ENCODE measurements at regions not wholly inside any gene's neighbourhood (a gene's known extent, or its start where the extent isn't known, plus 50 kb on each side); places are given as distances from the start of the nearest gene placed in this dataset.
"Not testable (repeated sequence)": the region's sequence is repeated elsewhere in the genome, so short reads cannot be mapped to it uniquely, and the experiment has no call there.

DNA sequence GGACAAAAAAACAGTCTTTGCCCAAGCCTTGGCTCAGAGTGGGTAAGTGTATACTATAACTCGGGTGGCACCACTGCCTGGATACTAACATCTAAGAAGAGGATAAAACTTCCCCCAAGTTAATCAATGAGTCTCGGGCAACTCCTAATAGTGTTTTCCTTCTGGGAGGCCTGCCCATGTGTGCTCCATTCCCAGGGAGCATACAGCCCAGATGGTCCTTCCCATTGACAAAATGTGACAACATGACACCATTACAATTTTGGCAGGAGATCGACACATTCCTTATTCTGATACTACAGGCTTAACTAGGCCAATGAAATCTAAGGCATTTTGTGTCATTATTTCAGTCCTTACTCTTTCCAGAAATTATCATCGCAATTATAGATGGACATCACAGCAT is 52.7 kb upstream of the CRIM1 start:
- DNase-seq, result no peak

DNA sequence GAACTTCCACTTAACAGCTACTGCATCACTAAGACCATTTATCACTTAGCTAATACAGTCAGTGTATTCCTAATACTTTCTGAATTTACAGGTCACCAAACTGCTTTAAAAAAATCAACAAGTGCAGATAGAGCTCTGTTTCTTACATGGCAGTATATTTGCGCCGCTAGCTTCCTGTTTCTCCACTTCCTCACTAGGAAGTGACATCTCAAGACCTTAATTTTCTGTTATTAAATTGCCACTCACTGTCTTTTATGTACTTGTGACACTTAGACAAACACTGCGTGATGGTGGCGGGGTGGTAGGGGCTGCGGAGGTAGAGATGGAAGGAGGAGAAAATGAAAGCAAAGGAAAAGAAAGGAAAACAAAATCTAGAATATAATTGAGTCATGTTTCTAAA is 53.7 kb upstream of the CRIM1 start:
- no peak for DNase-seq

DNA sequence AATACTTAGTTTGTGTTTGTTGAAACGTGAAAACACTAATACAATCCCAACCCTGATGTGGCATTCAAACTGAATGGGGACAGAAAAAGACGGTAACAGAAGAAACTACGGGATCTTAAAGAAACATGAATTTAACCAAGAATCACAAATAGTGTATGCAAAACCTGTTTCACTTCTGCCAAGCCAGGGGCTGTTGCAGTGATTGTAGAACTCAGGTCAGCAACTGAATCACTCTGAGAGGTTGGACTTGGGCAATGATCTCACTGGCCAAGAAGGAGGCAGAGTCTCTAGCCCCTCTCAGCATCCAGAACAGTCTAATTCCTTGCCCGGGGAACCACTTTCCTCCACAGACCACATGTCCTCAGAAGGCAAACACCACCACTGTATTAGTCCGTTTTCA is 54.9 kb upstream of the CRIM1 start:
- no peak for DNase-seq

DNA sequence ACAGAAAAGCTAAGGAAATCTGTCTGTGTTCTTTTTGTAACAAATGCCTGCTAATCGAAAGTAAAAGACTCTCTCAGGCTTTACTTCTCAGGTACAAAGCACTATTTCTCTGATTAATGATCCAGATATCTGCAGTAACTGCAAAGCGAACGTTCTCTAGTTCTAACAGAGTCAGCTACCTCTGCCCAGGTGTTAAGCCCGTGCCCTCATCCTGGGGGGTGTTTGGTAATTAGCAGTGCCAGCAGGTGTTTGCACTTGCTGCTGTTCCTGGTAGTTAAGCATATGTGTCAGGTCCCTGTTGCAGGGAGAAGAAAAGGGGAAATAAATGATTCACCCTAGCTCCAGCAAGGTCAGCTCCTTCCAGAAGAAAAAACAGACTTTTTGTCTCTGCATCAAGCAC is 58.8 kb upstream of the CRIM1 start:
- no peak for DNase-seq

DNA sequence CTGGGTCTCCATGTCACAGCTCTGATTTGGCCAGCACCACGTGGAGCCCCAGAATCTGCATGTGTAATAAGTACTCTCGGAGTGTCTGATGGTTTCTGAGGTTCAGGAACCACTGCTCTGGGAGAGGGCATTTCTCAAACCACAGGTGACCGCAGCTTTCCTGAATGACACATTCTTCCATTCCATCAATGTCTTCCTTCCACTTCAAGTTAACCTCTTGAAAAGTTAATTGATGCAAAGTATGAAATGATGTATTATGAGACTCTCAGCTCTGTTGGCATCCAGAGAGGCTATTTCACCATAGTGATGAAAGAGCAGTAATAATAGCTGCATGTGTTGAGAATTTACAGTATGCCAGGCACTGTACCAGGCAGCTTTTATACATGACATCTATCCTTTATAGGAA is 61.3 kb upstream of the CRIM1 start:
- DNase-seq, result no peak

DNA sequence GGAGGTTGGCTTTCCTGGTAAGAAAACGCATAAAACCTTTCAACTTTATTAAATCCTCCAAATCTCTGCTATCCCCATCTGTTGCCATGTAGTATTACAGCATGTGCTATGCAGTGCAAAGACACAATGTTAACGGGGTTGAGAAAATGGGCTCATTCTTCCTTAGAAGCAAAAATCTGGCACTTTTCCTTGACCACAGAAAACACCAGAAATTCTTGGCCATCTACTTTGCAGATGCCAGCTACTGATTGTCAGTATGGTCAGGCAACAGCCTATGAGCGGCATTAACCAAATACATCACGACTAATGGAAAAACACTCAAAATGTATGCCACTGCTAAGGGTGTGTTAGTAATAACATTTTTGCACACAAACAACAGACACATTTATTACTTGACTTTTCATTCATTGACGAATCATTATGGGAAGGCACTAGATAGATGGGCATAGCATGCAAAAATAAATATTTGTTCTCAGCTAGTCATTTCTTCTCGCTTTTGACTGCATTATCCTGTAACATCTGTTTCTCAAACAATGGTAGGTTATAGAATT is 65.2 kb upstream of the CRIM1 start:
- DNase-seq, result no peak

DNA sequence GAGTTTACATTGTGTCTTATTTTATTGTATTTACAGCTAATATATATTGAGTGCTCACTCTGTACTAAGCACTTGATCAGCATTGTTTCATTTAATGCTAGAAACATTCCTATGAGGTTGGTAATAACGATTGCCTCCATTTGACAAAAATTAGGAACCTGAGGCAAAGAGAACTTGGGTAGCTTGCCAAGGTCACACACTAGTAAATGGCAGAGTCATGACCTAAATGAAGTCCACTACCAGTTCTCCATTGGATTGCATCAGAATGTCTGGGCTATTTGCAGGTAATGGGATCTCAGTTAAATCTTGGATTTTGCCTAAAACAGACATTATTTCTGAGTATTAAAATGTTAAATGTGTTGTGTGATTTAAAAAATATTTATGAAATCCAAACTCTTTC is 65.8 kb upstream of the CRIM1 start:
- no peak for DNase-seq

DNA sequence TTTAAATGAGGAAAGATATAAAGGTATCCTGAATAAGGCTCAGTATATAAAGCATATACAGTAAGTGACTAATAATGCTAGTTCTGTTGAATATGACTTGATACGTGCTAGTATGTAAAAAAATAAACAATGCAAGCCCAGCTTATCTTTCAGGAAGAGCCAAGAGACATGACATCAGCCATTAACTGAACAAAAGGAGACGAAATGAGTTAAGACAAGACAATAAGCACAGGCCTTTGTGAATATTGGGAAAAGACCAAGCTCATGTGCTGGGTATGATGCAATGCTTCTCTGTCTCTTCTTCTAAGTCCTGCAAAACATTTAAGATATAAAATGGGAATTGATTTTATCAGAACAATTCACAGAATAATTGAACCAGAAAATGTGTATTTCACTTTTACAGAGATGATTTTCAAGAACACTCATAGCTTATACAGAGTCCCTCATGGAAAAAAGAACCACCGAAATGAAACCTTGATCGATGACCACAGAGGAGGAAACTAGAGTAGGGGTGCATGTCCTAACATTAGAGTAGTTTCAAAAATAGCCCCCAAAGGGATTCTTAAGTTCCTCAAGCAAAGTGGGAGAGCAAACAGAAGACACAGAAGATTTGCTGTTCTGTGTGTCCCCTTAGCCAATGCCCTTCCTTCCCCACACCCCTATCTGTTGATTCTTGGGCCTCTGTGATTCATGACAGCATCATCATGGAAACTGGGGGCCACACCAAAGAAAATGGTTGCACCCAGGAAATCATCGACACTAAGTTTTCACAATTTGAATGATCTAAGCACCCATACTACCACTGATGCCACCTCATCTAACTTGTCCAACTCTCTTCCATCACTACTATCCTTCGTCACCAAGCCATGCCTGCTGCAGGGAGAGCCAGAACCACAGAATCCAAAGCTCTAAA is 68.0 kb upstream of the CRIM1 start:
- no peak for DNase-seq

DNA sequence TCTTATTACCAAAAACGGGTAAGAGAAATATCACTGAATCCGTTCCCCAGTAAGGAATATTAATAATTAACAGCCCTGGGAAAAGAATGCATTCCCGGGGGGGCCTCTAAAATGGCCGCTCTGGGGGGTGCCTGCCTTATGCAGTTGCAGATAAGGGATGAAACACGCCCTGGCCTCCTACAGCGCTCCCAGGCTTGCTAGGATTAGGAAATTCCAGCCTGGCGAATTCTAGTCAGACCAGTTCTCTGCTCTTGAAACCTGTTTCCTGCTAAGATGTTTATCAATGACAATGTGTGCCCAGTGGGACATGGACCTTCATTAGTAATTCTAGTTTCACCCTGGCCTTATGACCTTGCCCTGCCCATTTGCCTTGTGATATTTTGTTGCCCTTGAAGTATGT is 76.1 kb upstream of the CRIM1 start:
- not testable (repeated sequence) for DNase-seq

DNA sequence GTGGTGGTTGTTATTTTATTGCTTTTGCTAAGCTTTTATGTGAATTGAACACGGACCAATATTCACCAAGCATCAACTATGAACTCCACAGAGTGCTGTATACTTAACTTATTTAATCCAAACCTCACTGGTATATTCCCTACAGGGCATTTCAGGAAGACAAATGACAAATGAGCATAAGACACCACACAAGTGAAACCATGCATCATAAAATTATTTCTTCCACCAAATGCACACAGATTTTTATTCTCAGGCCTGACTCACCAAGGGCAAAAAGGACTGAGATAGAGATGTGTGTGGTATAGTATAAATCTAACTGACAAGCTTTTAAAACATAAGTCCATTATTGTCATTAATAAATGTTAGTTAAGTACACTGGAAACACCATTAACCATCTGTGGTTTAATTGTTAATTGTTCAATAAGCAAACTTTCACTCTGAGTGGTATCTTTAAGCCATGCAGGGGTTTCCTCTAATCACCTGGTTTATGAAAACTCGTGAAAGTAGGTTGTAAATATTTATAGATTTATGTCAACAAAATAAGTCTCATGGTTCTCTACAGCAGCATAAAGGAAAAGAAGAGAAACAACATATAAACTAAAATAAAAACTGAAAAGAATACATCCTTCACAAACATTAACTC is 77.6 kb upstream of the CRIM1 start:
- DNase-seq, result no peak

DNA sequence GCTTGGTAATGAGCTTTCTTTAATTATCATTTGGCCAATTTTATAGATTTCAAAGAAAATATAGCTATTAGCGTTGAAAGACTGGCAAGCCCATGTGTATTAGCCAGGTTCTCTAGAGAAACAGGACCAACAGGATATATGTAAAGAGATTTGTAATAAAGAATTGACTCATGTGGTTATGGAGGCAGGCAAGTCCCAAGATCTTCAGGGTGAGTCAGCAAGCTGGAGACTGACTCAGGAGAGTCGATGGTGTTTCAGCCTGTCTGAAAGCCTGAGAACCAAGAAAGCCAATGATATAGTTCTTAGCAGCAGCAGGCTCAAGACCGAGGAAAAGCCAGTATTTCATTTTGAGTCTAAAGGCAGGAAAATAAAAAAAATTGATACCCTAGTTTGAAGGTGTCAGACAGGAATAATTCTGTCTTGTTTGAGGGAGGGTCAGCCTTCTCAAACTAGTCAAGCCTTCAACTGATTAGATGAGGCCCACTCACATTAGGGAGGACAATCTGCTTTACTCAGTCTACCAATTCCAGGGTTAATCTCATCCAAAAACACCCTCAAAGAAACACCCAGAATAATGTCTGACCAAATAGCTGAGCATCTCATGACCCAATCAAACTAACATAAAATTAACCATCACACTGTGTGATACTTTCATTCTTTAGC is 78.3 kb upstream of the CRIM1 start:
- no peak for DNase-seq

DNA sequence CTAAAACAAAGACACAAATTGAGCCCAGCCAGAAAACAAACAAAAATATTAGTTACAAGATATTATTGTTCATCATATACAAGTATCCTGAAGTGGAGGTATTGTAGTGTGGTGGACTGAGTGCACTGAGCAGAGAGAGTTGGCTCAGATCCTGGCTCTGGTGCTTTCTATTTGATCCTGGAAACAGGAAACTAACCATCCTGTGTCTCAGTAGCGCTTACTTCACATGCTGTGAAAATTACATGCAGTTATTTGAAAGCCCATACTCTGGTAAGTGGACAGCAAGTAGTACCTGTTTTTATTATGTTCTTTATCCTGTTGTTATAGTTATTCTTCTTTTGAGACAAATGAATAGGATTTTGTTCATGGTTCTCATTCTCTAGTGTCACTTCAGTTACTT is 84.3 kb upstream of the CRIM1 start:
- no peak for DNase-seq

DNA sequence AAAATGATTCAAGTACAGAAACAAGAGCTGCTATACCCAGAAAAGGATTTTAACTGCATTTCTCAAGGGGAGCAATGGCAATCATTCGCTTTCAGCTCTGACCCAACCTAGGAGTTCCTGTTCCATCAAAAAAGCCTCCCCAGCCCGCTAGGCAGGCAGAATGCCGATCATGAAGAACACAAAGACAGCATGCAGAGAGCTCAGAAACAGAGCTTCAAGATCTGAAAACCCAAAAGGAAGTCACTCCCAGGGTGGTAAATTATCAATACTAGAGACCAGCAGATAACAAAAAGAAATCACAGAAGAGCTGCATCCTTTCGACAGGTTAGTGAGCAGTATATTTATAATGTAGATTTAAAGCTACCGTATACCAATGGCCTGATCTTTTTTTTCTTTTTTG is 84.8 kb upstream of the CRIM1 start:
- DNase-seq, result no peak

DNA sequence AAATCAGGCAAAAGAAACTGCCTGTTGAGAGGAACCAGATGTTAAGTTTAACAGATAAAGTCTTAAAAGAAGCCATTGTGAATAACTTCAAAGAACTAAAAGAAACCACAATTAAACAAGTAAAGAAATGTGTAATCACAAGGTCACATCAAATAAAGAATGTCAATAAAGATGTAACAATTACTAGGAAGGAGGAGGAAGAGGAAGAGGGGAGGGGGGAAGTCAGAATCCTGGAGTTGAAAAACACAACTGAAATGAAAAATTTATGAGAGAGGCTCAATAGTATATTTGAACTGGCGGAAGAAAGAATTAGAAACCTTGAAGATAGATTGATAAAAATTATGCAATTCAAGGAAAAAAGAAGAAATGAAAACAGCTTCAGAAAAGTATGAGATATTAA is 88.4 kb upstream of the CRIM1 start:
- no peak for DNase-seq

DNA sequence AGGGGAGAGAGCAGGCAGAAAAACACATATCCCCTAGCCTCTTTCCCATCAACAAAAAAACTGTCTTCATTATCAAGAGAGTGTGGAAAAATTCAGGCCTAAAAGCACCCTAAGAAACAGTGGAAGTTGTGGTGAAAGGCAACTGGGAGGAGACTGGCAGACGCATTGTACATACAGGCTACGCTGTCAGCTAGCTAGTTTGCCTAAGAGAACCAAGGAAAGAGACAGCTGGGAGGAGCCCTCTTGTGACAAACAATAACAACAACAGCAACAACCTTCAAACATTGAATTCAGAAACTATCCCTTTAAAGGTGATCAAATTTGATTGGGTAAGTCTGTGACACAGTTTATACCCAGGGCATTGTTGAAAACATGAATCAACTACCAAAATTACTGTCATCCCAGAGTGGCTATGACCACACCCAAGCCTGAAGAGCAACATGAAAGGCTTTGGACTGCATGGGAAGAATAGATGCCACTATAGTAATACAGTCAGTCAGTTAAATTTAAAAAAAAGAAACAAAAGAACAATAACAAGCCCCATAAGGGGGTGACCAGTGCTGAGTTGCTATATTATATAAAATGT is 88.9 kb upstream of the CRIM1 start:
- DNase-seq, result no peak

DNA sequence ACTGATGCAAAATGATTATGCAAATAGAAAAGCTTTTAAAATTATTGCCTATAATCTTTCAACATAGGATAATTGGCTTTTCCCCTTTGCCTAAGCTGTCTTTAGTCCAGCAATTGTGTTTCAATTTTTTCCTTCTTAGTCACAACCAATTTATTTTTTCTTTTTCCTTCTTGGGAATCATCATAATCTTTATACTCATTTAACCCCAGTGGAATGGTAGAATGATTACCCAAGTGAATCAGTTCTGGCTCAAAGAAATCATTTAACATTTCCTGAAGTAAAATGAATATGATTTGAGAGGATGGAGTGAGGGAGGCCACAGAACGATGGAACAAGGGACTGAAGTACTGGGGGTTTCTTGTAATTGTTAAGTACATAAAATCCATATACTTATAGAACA is 93.0 kb upstream of the CRIM1 start:
- no peak for DNase-seq

DNA sequence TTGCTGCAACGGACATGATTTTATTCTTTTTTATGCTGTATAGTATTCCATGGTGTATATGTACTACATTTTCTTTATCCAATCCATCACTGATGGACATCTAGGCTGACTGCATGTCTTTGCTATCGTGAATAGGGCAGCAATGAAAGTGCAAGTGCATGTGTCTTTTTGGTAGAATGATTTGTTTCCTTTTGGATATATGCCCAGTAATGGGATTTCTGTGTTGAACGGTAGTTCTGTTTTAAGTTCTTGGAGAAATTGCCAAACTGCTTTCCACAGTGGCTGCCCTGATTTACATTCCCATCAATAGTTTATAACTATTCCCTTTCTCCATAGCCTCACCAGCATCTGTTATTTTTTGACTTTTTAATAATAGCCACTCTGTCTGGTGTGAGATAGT is 99.7 kb upstream of the CRIM1 start:
- no peak for DNase-seq

DNA sequence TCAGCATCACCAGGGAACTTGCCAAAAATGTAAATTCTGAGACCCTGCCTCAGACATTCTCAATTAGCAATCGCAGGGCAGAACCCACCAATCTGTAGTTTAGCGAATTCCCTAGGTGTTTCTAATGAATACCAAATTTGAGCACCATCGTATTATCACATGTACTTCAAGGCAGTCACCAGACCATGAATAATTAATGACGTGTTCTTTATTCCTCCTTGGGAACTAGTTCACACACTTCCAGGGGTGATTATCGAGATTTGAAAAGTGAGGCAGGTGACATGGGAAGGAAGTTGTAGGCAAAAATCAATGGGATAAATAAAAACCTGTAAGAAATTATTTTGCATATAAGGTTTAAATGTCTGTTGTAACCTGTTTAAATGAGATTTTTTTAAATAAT is 102.5 kb upstream of the CRIM1 start:
- DNase-seq, result no peak

DNA sequence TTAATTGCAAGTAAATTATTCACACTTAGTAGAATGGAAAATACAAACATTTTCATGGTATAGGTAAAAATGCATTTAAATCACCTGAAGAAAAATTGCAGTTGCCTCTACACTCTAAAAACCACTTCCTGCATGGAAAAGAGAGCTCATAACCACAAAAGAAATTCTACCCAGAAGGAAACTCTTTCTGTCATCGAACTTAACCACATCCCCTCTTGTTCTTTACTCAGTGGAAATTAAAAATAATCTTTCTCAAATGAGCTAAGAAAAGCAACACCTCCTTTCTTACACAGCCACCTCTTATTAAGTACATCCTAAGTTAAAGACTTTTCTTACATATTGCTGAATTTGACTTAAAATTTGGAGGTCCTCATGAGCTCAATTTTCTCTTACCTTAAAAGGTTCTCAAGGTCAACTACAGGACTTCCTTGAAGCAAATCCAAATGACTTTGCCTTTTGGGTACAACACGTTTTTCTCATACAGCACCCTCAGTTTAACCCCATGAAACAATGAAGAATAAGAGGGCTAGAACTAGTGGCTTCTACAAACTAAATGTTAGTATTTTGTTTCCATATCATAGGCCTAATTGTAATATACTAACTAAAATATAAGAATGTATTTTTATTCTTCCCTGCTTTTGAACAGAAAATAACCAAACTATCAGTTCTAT is 109.1 kb upstream of the CRIM1 start:
- DNase-seq, result peak; percentile 50

DNA sequence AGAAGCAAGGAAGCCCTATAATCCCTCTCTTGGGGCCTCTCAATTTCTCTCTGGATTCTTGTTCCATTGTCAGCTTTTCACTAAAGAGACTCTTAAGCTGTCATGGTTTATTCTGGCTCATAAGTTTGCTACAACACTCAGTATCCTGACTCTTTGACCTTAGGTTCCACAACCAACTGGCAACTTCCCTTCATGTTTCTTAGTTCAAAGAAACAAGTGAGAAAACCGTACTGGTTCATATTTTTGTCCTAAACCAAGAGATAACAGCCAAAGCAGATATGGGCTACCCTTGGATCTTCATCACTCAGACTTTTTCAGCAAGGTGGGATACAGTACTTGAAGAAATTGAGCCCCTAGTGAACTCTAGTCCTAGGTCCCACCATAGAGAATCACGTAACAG is 109.9 kb upstream of the CRIM1 start:
- DNase-seq, result peak; percentile 39

DNA sequence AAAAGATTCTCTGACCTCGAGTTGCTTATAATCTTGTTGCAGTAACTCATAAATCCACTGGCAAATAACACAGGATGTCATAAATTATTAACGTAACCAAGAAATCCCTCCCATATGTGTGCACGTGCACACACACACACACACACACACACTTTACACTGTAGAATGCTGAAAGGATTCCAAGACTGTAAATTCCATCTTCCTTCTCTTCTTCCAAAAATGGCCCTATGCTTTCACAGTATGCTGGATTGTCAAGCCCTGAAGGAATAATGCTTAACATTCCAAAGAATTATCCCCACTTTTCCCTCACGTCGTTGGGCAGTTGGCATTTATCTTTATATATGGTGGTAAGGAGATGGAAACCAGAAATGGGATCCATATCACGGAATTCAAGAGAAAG is 117.5 kb upstream of the CRIM1 start:
- DNase-seq, result no peak

DNA sequence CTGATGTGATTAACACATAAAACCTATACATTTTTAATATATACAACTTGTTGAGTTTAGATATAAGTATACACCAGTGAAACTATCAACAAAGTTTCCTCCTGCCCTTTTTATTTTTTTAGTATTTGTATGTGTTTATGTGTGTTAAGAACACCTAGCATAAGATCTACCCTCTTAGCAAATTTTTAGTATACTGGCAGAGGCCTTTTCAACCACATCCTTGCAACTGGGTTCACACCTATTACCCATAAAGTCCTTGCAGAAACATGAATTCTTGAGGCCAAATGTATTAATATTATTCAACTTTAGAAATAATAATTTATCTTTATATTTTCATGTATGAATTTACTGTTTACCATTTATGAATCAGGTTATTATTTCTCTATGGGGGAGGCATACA is 119.7 kb upstream of the CRIM1 start:
- no peak for DNase-seq

DNA sequence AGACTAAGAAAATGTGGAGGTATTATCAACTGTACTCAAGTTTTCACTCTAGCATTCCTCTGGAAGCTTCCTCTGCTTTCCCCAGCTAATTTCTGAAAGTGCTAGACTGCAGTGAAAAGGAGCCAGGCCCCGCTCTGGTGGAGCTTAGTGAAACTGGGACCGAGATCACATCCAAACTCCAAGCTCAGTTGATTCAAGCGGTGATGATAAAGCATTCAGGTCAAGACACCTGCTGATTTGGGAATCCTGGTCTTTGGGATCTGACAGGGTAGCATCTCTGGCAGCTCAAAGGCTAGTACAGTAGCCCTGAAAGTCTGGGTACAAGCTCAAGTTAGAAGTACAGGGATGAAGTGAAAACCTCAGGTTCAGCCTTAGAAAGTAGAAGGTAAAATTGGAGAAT is 120.2 kb upstream of the CRIM1 start:
- DNase-seq, result no peak
